DOHH2 (cell line): ENCODE measurements at regions not wholly inside any gene's neighbourhood (a gene's known extent, or its start where the extent isn't known, plus 50 kb on each side); places are given as distances from the start of the nearest gene placed in this dataset.
"Not testable (repeated sequence)": the region's sequence is repeated elsewhere in the genome, so short reads cannot be mapped to it uniquely, and the experiment has no call there.

Experiments
- H3F3A ChIP-seq: fragments of 200-600 bp; sonication (generic), shearing (Covaris generic); 2 replicates; pipeline ENCODE4 v1.6.0; 2016; ENCODE audit warnings: antibody characterized with exemption, mild to moderate bottlenecking; ENCODE audit not compliant: control insufficient read depth, insufficient read depth
- H3K27ac ChIP-seq: fragments of 200-600 bp; sonication (generic); 2 replicates; pipeline ENCODE4 v1.5.1; 2014; ENCODE audit warnings: low read depth, mild to moderate bottlenecking, low read length, moderate library complexity
- H3K27me3 ChIP-seq: fragments of 200-600 bp; sonication (generic); 2 replicates; pipeline ENCODE4 v1.6.1; 2014; ENCODE audit warnings: mild to moderate bottlenecking, low read length, mixed read lengths; ENCODE audit not compliant: control insufficient read depth
- H3K36me3 ChIP-seq: fragments of 200-600 bp; sonication (generic); 2 replicates; pipeline ENCODE4 v1.6.1; 2014; ENCODE audit warnings: mild to moderate bottlenecking, low read length, moderate library complexity, mixed read lengths; ENCODE audit not compliant: control insufficient read depth
- H3K4me1 ChIP-seq: fragments of 200-600 bp; sonication (generic); 2 replicates; pipeline ENCODE4 v1.6.1; 2014; ENCODE audit warnings: mild to moderate bottlenecking, low read length, mixed read lengths; ENCODE audit not compliant: control insufficient read depth
- H3K4me2 ChIP-seq: fragments of 200-600 bp; sonication (generic); 2 replicates; pipeline ENCODE4 v1.6.0; 2014; ENCODE audit warnings: mild to moderate bottlenecking, low read length, moderate library complexity
- H3K4me3 ChIP-seq: fragments of 200-600 bp; sonication (generic); 2 replicates; pipeline ENCODE4 v1.5.1; 2014; ENCODE audit warnings: mild to moderate bottlenecking, low read length, mixed read lengths
- H3K79me2 ChIP-seq: fragments of 200-600 bp; sonication (generic); 2 replicates; pipeline ENCODE4 v1.6.1; 2014; ENCODE audit warnings: mild to moderate bottlenecking, low read length, mixed read lengths; ENCODE audit not compliant: control insufficient read depth
- H3K9me2 ChIP-seq: fragments of 200-600 bp; sonication (generic); replicated peaks from 2 replicates; pipeline ENCODE4 v1.6.1; 2014; ENCODE audit warnings: mild to moderate bottlenecking, low read length, mixed read lengths; ENCODE audit not compliant: control insufficient read depth
- H3K9me3 ChIP-seq: fragments of 200-600 bp; sonication (generic); 2 replicates; pipeline ENCODE4 v1.6.1; 2014; ENCODE audit warnings: antibody characterized with exemption, low read length, mixed read lengths; ENCODE audit not compliant: control insufficient read depth, insufficient read depth
- H4K20me1 ChIP-seq: fragments of 200-600 bp; sonication (generic); 2 replicates; pipeline ENCODE4 v1.6.0; 2014; ENCODE audit warnings: low read depth, mild to moderate bottlenecking, antibody characterized with exemption, low read length, moderate library complexity; ENCODE audit not compliant: control insufficient read depth, insufficient read depth
- EZH2phosphoT487 ChIP-seq: fragments of 200-600 bp; sonication (generic); IDR thresholded peaks from 2 replicates; pipeline ENCODE4 v1.6.1; 2017; ENCODE audit warnings: borderline replicate concordance, mild to moderate bottlenecking, antibody characterized with exemption, low read length, moderate library complexity, mixed read lengths
- TF ChIP-seq, protein P1 (sequence below): fragments of 200-600 bp; sonication (generic); IDR thresholded peaks from one replicate; pipeline ENCODE4 v1.5.1; 2014; ENCODE audit warnings: antibody characterized with exemption, mild to moderate bottlenecking, low read depth, low read length; ENCODE audit not compliant: poor library complexity, severe bottlenecking

DNA sequence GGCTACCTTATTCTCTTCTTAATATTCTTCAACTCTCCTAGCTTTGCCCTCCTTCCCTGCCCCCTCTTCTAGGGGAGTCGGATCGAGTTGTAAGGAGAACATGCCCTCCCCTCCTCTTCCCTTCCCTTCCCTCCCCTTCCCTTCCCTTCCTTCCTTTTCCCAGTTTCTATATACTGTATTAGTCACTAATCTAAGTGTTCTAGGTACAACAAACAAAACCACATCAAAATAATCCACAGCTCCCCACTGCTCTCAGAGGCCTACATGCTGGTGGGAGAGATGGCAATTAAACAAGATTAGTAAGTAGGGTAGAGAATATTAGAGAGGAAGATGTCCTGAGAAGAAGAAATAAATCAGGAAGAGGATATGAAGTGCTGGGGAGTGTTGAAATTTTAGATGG, 119.9 kb upstream of the PZP start:
- Histone ChIP-seq H3K4me3 (no peak overlapping the region), H4K20me1 (no peaks in the 10 kb centered on the region), H3K9me3 (no peaks in the 10 kb centered on the region), H3K9me2 (no peaks in the 10 kb centered on the region), H3K36me3 (no peaks in the 10 kb centered on the region), H3K27me3 (no peaks in the 10 kb centered on the region), H3K4me2 (no peak overlapping the region), H3F3A (no peaks in the 10 kb centered on the region), H3K4me1 (no peaks in the 10 kb centered on the region), H3K79me2 (no peaks in the 10 kb centered on the region), H3K27ac (no peak overlapping the region)
- TF ChIP-seq, protein P1, sequence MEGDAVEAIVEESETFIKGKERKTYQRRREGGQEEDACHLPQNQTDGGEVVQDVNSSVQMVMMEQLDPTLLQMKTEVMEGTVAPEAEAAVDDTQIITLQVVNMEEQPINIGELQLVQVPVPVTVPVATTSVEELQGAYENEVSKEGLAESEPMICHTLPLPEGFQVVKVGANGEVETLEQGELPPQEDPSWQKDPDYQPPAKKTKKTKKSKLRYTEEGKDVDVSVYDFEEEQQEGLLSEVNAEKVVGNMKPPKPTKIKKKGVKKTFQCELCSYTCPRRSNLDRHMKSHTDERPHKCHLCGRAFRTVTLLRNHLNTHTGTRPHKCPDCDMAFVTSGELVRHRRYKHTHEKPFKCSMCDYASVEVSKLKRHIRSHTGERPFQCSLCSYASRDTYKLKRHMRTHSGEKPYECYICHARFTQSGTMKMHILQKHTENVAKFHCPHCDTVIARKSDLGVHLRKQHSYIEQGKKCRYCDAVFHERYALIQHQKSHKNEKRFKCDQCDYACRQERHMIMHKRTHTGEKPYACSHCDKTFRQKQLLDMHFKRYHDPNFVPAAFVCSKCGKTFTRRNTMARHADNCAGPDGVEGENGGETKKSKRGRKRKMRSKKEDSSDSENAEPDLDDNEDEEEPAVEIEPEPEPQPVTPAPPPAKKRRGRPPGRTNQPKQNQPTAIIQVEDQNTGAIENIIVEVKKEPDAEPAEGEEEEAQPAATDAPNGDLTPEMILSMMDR, result no peak
- no peak for TF ChIP-seq EZH2phosphoT487

DNA sequence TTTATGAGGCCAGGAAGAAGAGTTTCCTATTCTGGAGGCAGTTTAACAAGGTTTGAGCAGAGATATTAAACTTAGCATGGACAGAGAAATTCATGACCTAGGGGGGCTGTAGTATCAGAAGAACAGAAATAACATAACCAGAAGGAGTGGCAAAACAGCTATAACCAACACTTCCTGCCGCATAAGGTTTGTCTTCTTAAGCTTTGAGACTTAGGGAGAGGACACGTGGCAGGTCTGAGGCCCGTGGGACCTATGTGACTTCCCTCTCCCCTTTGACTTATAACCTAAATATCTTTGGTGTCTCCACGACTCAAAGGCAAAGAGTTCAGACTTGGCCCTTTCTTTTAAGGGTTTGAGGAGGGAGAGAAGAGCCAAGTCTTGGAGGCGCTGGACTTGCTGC, 119.1 kb upstream of the PZP start:
- no peaks in the 10 kb centered on the region for H3K27me3 ChIP-seq
- no peak overlapping the region for H3K4me3 ChIP-seq
- H3K9me2 ChIP-seq, result no peaks in the 10 kb centered on the region
- no peak overlapping the region for H3K27ac ChIP-seq
- no peaks in the 10 kb centered on the region for H3K36me3 ChIP-seq
- no peak overlapping the region for H3K4me2 ChIP-seq
- no peaks in the 10 kb centered on the region for H3K4me1 ChIP-seq
- H4K20me1 ChIP-seq, result no peaks in the 10 kb centered on the region
- H3K79me2 ChIP-seq, result no peaks in the 10 kb centered on the region
- TF ChIP-seq, protein P1, result no peak
- TF ChIP-seq EZH2phosphoT487, result no peak
- no peaks in the 10 kb centered on the region for H3F3A ChIP-seq
- H3K9me3 ChIP-seq, result no peaks in the 10 kb centered on the region

DNA sequence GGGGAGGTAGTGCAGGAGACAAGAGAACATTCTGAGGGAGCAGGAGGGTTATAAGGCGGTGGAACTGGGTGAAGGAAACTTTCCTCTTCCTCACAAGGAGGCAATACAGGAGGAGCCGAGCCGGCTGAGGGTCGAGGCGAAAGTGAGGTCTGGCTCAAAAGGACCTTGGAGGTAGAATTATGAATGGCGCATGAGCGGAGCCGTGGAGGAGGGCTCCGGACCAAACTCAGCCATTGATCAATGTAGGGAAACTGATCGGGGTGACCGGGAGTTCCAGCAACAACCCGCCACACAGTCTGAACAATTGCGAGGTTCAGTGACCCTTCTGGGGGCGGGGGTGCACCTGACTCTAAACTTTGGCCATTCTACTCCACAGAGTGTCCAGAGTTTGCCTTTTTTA, 118.7 kb upstream of the PZP start:
- H4K20me1 ChIP-seq, H3K27ac ChIP-seq, H3K4me2 ChIP-seq, H3F3A ChIP-seq, H3K27me3 ChIP-seq, H3K4me3 ChIP-seq, H3K9me3 ChIP-seq, H3K4me1 ChIP-seq, H3K36me3 ChIP-seq, H3K9me2 ChIP-seq, H3K79me2 ChIP-seq: not testable (repeated sequence)

DNA sequence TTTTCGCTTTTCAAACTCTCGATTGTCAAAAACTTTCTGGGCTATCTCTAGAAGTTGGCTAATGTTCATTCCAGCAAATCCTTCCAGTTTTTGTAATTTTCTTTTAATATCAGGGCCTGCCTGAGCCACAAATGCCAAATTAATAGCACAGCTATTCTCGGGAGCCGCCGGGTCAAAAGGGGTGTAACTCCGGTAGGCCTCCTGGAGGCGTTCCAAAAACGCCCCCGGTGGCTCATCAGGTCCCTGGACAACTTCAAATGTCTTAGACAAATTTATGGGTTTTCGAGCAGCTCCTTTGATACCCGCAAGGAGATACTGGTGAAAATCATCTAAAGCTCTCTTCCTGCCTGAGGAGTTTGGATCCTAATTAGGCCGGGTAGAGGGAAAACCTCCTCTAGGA, 117.9 kb upstream of the PZP start:
- TF ChIP-seq, protein P1, result no peak
- no peak for TF ChIP-seq EZH2phosphoT487

More for the DNA sequence above, 117.9 kb upstream of the PZP start:
- Histone ChIP-seq H3K9me2 (no peaks in the 10 kb centered on the region), H3F3A (no peaks in the 10 kb centered on the region), H3K27me3 (no peaks in the 10 kb centered on the region), H3K79me2 (no peaks in the 10 kb centered on the region), H3K27ac (no peak overlapping the region), H3K4me1 (no peaks in the 10 kb centered on the region), H3K4me2 (no peak overlapping the region), H3K9me3 (no peaks in the 10 kb centered on the region), H4K20me1 (no peaks in the 10 kb centered on the region), H3K36me3 (no peaks in the 10 kb centered on the region), H3K4me3 (no peak overlapping the region)
